GM13976 (cell line): ENCODE measurements at regions not wholly inside any gene's neighbourhood (a gene's known extent, or its start where the extent isn't known, plus 50 kb on each side); places are given as distances from the start of the nearest gene placed in this dataset.

ENCODE experiments used
- DNase-seq: peaks from one replicate; pipeline ENCODE4 v3.0.0; 2012; ENCODE audit warnings: low spot score
- in situ Hi-C: fragments of 300-500 bp; cut with MboI; formaldehyde crosslinking; loops from one replicate; pipeline ENCODE4 v1.12.0; 2022; ENCODE audit warnings: low sequenced_read_pairs, mixed read lengths, inconsistent platforms; ENCODE audit not compliant: unreplicated experiment
- TF ChIP-seq, protein P1 (sequence below): IDR thresholded peaks from 2 replicates; pipeline ENCODE4 v1.5.1; 2012; ENCODE audit warnings: borderline replicate concordance, mild to moderate bottlenecking; ENCODE audit not compliant: insufficient read depth; ENCODE audit errors: extremely low read depth, missing control alignments, control extremely low read depth

DNA sequence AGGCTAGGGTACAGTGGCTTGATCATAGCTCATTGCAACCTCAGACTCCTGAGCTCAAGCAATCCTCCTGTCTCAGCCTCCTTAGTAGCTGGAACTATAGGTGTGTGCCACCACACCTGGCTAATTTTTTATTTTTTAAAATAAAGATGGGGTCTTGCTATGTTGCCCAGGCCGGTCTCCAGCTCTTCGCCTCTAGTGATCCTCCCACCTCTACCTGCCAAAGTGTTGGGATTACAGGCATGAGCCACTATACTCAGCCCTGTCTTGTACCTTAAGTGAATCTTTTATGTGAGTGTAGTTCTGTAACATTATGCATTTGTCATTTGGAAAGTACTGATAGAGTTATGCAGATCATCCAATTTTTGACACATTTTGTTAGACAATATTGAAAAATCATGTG, 66.9 kb upstream of the C15orf39 start:
- no peak for DNase-seq
- in situ Hi-C loops: loop anchor here (5.0 kb wide), 1 partner anchor 68 kb away; the partner anchor contains the start of gene C15orf39
- TF ChIP-seq, protein P1, sequence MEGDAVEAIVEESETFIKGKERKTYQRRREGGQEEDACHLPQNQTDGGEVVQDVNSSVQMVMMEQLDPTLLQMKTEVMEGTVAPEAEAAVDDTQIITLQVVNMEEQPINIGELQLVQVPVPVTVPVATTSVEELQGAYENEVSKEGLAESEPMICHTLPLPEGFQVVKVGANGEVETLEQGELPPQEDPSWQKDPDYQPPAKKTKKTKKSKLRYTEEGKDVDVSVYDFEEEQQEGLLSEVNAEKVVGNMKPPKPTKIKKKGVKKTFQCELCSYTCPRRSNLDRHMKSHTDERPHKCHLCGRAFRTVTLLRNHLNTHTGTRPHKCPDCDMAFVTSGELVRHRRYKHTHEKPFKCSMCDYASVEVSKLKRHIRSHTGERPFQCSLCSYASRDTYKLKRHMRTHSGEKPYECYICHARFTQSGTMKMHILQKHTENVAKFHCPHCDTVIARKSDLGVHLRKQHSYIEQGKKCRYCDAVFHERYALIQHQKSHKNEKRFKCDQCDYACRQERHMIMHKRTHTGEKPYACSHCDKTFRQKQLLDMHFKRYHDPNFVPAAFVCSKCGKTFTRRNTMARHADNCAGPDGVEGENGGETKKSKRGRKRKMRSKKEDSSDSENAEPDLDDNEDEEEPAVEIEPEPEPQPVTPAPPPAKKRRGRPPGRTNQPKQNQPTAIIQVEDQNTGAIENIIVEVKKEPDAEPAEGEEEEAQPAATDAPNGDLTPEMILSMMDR: no peak

DNA sequence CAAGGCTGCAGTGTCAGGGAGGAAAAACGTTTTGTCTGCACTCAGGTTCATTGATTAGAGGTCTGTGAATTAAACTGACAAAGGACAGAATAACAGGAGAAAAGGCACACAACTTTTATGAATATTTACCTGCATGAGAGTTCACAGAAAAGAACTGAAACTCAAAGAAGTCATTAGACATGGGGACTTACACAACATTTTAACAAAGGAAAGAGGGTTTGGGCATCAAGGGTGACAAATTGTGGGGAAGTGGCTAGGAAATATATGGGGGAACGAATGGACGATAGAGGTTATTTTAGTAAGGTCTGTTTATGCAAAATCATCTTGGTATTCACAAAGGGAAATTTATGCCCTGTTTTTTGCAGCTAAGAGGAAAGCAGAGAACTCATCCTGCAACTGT, 65.6 kb upstream of the C15orf39 start:
- in situ Hi-C loops: no loop called here
- DNase-seq: no peak
- TF ChIP-seq, protein P1: no peak

DNA sequence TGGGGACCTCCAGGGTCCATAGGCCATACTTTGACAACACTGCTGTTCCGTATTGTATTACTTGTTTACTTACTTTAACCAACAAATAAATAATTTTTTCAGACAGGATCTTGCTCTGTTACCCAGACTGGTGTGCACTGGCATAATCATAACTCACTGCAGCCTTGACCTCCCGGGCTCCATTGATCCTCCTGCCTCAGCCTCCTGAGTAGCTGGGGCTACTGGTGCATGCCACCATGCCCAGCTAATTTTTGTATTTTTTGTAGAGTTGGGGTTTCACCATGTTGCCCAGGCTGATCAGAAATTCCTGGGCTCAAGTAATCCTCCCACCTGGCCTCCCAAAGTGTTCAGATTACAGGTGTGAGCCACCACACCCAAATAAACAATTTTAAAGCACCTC, 64.9 kb upstream of the C15orf39 start:
- TF ChIP-seq, protein P1: no peak
- no peak for DNase-seq
- in situ Hi-C loops: no loop called here

DNA sequence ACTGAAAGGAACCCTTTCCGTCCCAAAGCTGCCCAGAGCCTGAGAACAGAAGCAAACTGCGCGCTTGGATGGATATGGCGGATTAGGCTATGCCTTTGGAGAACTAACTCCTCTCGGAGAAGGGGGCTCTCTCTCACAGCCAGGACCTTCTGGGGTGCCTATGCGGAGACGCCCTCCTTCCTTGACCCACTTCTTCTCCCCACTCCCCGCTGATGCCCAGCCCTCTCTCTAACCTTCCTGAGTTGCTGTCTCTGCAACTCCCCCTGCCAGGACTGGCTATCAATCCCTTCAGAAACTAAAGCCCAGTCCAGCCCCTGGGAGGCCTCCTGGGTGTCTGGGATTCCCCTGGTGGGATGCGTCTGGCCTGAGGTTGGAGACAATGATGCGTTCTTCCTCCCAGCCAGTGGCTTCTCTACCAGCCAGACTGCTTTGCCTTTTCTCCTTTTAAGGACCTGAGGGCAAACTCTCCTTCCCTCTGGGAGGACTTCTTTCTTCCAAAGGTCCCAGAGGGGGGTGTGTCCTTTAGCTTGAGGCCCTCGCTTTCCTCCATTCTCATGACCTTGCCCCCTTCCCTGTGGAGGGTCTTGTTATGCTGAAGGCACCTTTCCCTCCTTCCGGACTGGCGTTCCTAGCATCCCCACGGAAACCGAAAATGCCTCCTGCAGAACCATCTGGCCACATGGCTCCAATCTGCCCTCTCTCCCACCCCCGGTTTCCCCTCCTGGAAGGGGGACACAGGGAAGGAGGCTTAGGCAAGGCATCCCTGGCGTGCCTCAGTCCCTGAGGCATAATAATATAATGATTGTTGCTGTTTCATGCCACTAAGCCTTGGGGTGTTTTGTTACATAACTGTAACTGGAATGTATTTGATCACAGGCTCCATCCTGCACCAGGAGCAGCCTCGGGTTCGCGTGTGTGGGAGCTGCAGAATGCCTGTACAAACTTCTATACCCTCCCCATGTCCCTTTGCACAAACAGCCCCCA, 63.4 kb upstream of the C15orf39 start:
- DNase-seq: no peak
- in situ Hi-C loops: no loop called here

DNA sequence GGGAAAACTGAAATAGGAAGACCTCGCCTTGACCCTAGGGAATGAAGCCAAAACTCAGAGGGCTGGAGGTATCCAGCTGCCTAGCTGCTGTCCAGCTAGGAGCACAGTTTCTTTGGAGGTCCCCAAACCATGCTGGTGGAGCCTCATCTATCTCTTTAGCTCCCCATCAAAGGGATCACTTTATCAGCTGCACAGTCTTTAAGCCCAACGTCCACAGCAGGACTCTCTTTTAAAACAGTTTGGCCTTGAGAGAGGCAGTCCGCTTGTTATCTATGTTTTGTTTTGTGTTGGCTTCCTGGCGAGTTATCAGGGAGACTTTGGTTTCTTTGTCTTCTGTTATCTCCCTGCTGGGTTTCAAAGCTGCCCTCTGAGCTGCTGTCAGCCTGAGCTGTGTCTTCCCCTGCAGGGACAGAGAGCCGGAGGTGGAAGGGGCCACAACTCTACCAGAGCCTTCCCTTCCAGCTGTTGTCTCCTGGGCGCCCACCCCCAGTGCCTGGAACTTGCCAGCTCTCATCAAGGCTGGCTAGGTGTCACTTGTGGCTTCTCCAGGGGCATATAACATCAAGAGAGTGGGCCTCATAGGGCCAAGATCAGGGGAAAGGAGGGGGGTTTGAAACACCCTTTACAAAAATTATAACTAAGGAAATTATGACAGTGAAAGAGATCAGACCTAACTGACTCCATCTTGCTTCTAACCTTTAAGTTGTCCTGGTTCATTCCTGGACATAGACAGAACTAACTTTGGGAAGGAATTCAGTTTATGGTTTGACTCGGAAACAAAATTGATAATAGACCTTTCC, 61.4 kb upstream of the C15orf39 start:
- no peak for DNase-seq
- in situ Hi-C loops: no loop called here
- TF ChIP-seq, protein P1: no peak

More for the DNA sequence above, 63.4 kb upstream of the C15orf39 start:
- TF ChIP-seq, protein P1: no peak

DNA sequence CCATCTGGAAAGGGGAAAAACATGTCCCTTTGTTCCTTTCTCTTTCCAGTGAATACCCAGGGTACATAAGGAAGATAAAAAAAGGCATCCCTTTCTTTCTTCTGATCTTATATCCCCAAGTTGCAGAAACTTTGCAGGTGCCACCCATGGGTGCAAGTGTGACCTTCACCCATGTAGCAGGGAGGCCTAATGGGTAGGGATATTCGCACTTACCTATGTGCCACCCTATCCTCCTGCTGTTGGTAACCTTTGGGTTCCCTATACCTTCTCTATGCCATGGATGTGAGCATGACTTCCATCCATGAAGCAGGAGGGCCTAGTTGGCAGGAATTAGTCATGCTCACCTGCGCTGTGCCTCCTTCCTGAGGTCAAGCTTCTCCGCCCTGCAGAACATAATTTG, 59.2 kb upstream of the C15orf39 start:
- no peak for DNase-seq
- TF ChIP-seq, protein P1: no peak
- in situ Hi-C loops: no loop called here
